ENCODE measurements at regions not wholly inside any gene's neighbourhood (a gene's known extent, or its start where the extent isn't known, plus 50 kb on each side); places are given as distances from the start of the nearest gene placed in this dataset.
"Not testable (repeated sequence)": the region's sequence is repeated elsewhere in the genome, so short reads cannot be mapped to it uniquely, and the experiment has no call there.

- H3K27ac ChIP-seq; H3K4me1 ChIP-seq; DNase-seq; H3K9me3 ChIP-seq; ATAC-seq; H3K27me3 ChIP-seq; intact Hi-C loops (cut with DNase I); H3K4me3 ChIP-seq: not testable (repeated sequence)
- 91% methylated on average over 3 of the region's 5 CpGs for WGBS (ENCODE audit: insufficient coverage, low coverage, low lambda C conversion rate, missing lambda C conversion rate)
- peaks cover 7 to 72% (median 28%) of the 10 kb centered on the region in 4 donors for H3K36me3 ChIP-seq
These were observed 62.6 kb upstream of the BDH1 start for GRCh38 chr3:197618408-197618807.

DNA sequence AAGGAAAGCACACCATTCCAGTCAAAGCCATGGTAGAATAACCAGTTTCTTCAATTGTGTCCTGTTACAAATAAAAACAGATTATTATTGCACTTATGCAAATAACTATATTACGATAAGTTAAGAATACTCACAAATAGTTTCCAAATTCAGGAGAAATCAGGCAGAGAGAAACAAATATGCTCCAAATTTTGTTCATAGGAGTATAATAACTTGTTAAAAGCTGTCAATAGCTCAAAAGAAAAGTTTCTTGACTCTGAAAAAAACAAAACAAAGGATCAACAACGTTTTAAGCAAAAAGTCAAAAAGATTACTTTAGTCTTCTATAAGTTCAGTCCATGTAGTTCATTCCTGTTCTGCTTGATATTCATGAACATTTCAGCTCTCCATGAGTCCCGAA is 59.7 kb upstream of the BDH1 start:
- ATAC-seq, result no peak
- no peaks in the 10 kb centered on the region for H3K4me1 ChIP-seq
- 82% methylated on average over 3 of the region's 3 CpGs for WGBS (ENCODE audit: insufficient coverage, low coverage, low lambda C conversion rate, missing lambda C conversion rate)
- H3K36me3 ChIP-seq, result peaks cover 4 to 84% (median 27%) of the 10 kb centered on the region in 4 donors
- H3K4me3 ChIP-seq, result no peak overlapping the region
- intact Hi-C loops (cut with DNase I), result no loop called here
- no peak for TF ChIP-seq CTCF (IDR thresholded peaks at IDR 0.05)
- no peak for TF ChIP-seq POLR2A (IDR thresholded peaks at IDR 0.05)
- H3K27ac ChIP-seq, result no peak overlapping the region
- no peak for DNase-seq
- no peaks in the 10 kb centered on the region for H3K27me3 ChIP-seq
- no peaks in the 10 kb centered on the region for H3K9me3 ChIP-seq

DNA sequence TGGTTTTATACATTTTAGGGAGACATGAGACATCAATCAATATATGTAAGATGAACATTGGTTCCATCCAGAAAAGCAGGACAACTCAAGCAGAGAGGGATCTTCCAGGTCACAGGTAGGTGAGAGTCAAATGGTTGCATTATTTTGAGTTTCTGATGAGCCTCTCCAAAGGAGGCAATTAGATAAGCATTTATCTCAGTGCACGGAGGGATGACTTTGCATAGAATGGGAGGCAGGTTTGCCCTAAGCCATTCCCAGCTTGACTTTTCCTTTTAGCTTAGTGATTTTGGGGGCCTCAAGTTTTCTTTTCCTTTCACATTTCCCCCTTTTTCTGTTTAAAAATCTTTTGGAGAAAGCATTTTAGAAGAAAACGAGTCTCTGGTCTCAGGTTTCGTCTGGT is 58.4 kb upstream of the BDH1 start:
- H3K27me3 ChIP-seq; H3K4me1 ChIP-seq; DNase-seq; H3K4me3 ChIP-seq; H3K27ac ChIP-seq; H3K9me3 ChIP-seq; ATAC-seq; intact Hi-C loops (cut with DNase I): not testable (repeated sequence)
- 94% methylated on average over 3 of the region's 3 CpGs for WGBS (ENCODE audit: insufficient coverage, low coverage, low lambda C conversion rate, missing lambda C conversion rate)
- peaks cover 0 to 76% (median 19%) of the 10 kb centered on the region in 4 donors for H3K36me3 ChIP-seq

GRCh38 chr3:197613199-197613598 is 57.4 kb upstream of the BDH1 start:
- Histone ChIP-seq H3K36me3 (peaks cover 0 to 81% (median 17%) of the 10 kb centered on the region in 4 donors), H3K9me3 (no peaks in the 10 kb centered on the region), H3K27me3 (no peaks in the 10 kb centered on the region), H3K27ac (no peak overlapping the region), H3K4me1 (no peaks in the 10 kb centered on the region), H3K4me3 (no peak overlapping the region)
- TF ChIP-seq POLR2A (IDR thresholded peaks at IDR 0.05) (no peak), CTCF (IDR thresholded peaks at IDR 0.05) (no peak)
- no peak for ATAC-seq
- WGBS (ENCODE audit: insufficient coverage, low coverage, low lambda C conversion rate, missing lambda C conversion rate), result 79% methylated on average over 2 of the region's 6 CpGs
- no peak for DNase-seq
- intact Hi-C loops (cut with DNase I), result no loop called here

GRCh38 chr3:197611255-197611654 is 55.5 kb upstream of the BDH1 start:
- peaks cover 0 to 88% (median 21%) of the 10 kb centered on the region in 4 donors for H3K36me3 ChIP-seq
- 95% methylated on average over 2 of the region's 2 CpGs for WGBS (ENCODE audit: insufficient coverage, low coverage, low lambda C conversion rate, missing lambda C conversion rate)
- no peak for ATAC-seq

More at GRCh38 chr3:197611255-197611654, 55.5 kb upstream of the BDH1 start:
- Histone ChIP-seq H3K9me3 (no peaks in the 10 kb centered on the region), H3K27me3 (no peaks in the 10 kb centered on the region), H3K4me1 (no peaks in the 10 kb centered on the region), H3K27ac (no peak overlapping the region), H3K4me3 (no peak overlapping the region)
- DNase-seq, result no peak
- TF ChIP-seq CTCF (IDR thresholded peaks at IDR 0.05), result no peak
- TF ChIP-seq POLR2A (IDR thresholded peaks at IDR 0.05), result no peak
- intact Hi-C loops (cut with DNase I), result no loop called here

Data from right lobe of liver (tissue), 6 donors.